Ureter (tissue), 1 donor: ENCODE measurements at regions not wholly inside any gene's neighbourhood (a gene's known extent, or its start where the extent isn't known, plus 50 kb on each side); places are given as distances from the start of the nearest gene placed in this dataset.
A peak's percentile ranks its signal among the peaks of the same experiment; 100 is the strongest.

Source experiments
- DNase-seq: peaks from one replicate; pipeline ENCODE4 v3.0.0-alpha.2; 2020; ENCODE audit warnings: low spot score
- donor health status: DM: yes; HTN: yes; CAD: no.

GRCh38 chr12:69129564-69129963 is 109.8 kb upstream of the CPSF6 start:
- no peak for DNase-seq

GRCh38 chr12:69130064-69130463 is 109.3 kb upstream of the CPSF6 start:
- DNase-seq = no peak

- DNase-seq = no peak
Observed at GRCh38 chr12:69131077-69131476, 108.3 kb upstream of the CPSF6 start.

GRCh38 chr12:69136931-69137613 is 102.3 kb upstream of the CPSF6 start:
- no peak for DNase-seq

GRCh38 chr12:69141074-69141473 is 98.3 kb upstream of the CPSF6 start:
- DNase-seq = no peak

GRCh38 chr12:69149270-69149669 is 90.1 kb upstream of the CPSF6 start:
- no peak for DNase-seq

- no peak for DNase-seq
Observed at GRCh38 chr12:69150083-69150795, 89.1 kb upstream of the CPSF6 start.

GRCh38 chr12:69150796-69151127 is 88.6 kb upstream of the CPSF6 start:
- no peak for DNase-seq

- DNase-seq = no peak
Observed at GRCh38 chr12:69151254-69151764, 88.1 kb upstream of the CPSF6 start.

- DNase-seq = peak; percentile 58
Observed at GRCh38 chr12:69154585-69155363, 84.6 kb upstream of the CPSF6 start.

- DNase-seq = peak; percentile 90
Observed at GRCh38 chr12:69157023-69157655, 82.2 kb upstream of the CPSF6 start.

- DNase-seq = no peak
Observed at GRCh38 chr12:69161829-69162228, 77.5 kb upstream of the CPSF6 start.

- DNase-seq = no peak
Observed at GRCh38 chr12:69163681-69164362, 75.5 kb upstream of the CPSF6 start.

GRCh38 chr12:69167648-69168165 is 71.7 kb upstream of the CPSF6 start:
- no peak for DNase-seq

- DNase-seq = no peak
Observed at GRCh38 chr12:69168363-69168762, 71.0 kb upstream of the CPSF6 start.

GRCh38 chr12:69168828-69169227 is 70.5 kb upstream of the CPSF6 start:
- no peak for DNase-seq

GRCh38 chr12:69170293-69170692 is 69.1 kb upstream of the CPSF6 start:
- DNase-seq = no peak

- no peak for DNase-seq
Observed at GRCh38 chr12:69171881-69172280, 67.5 kb upstream of the CPSF6 start.

- DNase-seq = no peak
Observed at GRCh38 chr12:69172491-69172890, 66.9 kb upstream of the CPSF6 start.

- DNase-seq = no peak
Observed at GRCh38 chr12:69173368-69173767, 66.0 kb upstream of the CPSF6 start.

GRCh38 chr12:69179786-69180185 is 59.6 kb upstream of the CPSF6 start:
- DNase-seq = no peak
